ENCODE measurements at regions not wholly inside any gene's neighbourhood (a gene's known extent, or its start where the extent isn't known, plus 50 kb on each side); places are given as distances from the start of the nearest gene placed in this dataset.

DNA sequence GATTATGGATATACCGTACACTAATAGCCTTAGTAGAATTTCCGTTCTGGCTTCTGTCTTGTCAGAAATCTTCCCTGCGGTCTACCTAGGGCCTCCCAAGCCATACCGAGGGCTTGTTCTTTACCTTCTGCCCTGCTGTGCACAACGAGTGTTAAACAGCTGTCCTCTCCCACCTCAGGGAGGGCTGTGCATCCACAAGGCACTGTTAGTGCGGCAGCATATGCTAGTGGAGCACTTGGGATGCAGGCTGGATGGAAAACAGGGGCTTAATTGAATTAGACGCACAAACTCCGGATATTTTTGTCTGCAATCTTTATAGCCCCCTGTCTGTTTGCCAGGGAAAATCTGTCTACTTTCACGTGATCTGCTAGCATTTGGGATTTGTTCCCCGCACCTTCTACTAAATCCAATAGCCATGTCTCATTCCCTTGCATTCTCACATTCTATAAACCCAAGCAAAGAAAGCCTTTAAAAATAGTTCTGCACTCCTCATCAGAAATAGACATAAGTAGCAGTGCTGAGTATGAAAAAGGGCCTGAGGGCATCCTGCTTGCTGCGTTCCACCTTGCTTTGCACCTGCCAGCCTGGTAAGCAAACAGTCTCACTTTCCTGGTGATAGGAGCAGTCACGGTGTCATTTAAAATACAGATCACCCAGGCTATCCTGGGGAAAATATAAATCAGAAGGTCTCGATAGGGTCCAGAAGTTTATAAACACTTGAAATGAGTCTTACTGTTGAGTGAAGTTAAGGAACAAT, 382.6 kb downstream of the RASEF start:
- Histone ChIP-seq H3K4me1 (ENCODE audit: control insufficient read depth in 5 of 5, insufficient read depth in 5 of 5, low read length in 5 of 5) (peaks cover 0 to 11% (median 0%) of the 10 kb centered on the region in 5 donors), H3K27ac (ENCODE audit: low read depth in 1 of 2, low read length in 1 of 2) (no peak overlapping the region), H3K27me3 (ENCODE audit: control insufficient read depth in 3 of 3, insufficient read depth in 3 of 3, low read length in 2 of 3) (no peaks in the 10 kb centered on the region), H3K4me3 (no peak overlapping the region), H3K9ac (ENCODE audit: insufficient read depth in 1 of 2, low read length in 2 of 2) (no peak overlapping the region), H3K9me3 (ENCODE audit: control insufficient read depth in 4 of 4, insufficient read depth in 3 of 4, low read length in 3 of 4) (peaks cover 0 to 3% (median 0%) of the 10 kb centered on the region in 4 donors), H3K36me3 (ENCODE audit: control insufficient read depth in 4 of 4, insufficient read depth in 4 of 4, low read length in 4 of 4) (no peaks in the 10 kb centered on the region)
- TF ChIP-seq, protein P1, sequence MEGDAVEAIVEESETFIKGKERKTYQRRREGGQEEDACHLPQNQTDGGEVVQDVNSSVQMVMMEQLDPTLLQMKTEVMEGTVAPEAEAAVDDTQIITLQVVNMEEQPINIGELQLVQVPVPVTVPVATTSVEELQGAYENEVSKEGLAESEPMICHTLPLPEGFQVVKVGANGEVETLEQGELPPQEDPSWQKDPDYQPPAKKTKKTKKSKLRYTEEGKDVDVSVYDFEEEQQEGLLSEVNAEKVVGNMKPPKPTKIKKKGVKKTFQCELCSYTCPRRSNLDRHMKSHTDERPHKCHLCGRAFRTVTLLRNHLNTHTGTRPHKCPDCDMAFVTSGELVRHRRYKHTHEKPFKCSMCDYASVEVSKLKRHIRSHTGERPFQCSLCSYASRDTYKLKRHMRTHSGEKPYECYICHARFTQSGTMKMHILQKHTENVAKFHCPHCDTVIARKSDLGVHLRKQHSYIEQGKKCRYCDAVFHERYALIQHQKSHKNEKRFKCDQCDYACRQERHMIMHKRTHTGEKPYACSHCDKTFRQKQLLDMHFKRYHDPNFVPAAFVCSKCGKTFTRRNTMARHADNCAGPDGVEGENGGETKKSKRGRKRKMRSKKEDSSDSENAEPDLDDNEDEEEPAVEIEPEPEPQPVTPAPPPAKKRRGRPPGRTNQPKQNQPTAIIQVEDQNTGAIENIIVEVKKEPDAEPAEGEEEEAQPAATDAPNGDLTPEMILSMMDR (IDR thresholded peaks at IDR 0.05; ENCODE audit: control extremely low read depth, extremely low read depth) = no peak
- 66 to 81% methylated on average over 13 of the region's 13 CpGs for WGBS, 2 donors
- no peak for ATAC-seq (ENCODE audit: insufficient read depth, low FRiP score)
- DNase-seq = peak in 1 of 3 donors; percentile 10

DNA sequence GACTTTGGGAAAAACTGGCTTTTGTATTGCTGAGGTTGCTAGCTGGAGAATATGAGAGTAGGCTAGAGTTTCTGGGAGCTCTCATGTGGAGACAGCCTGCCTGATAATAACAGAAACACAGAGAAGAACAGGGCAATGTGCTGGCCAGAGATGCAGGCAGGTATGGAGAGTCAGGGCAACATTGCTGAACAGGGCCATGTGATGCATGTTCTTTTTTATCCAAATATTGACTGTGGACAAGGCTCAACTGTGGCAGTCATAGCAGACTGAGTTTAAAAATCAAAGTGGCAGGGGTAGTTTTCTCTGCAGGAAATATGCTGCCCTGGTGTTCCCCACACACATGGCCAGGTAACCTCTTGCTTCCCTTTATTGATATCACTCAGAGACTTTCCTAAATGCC, 381.1 kb downstream of the RASEF start:
- Histone ChIP-seq H3K27ac (ENCODE audit: low read depth in 1 of 2, low read length in 1 of 2) (no peak overlapping the region), H3K36me3 (ENCODE audit: control insufficient read depth in 4 of 4, insufficient read depth in 4 of 4, low read length in 4 of 4) (no peaks in the 10 kb centered on the region), H3K9me3 (ENCODE audit: control insufficient read depth in 4 of 4, insufficient read depth in 3 of 4, low read length in 3 of 4) (peaks cover 0 to 3% (median 0%) of the 10 kb centered on the region in 4 donors), H3K4me3 (no peak overlapping the region), H3K27me3 (ENCODE audit: control insufficient read depth in 3 of 3, insufficient read depth in 3 of 3, low read length in 2 of 3) (no peaks in the 10 kb centered on the region), H3K4me1 (ENCODE audit: control insufficient read depth in 5 of 5, insufficient read depth in 5 of 5, low read length in 5 of 5) (peaks cover 0 to 11% (median 0%) of the 10 kb centered on the region in 5 donors), H3K9ac (ENCODE audit: insufficient read depth in 1 of 2, low read length in 2 of 2) (no peak overlapping the region)
- ATAC-seq (ENCODE audit: insufficient read depth, low FRiP score) (no peak), DNase-seq (peak in 1 of 3 donors; percentile 8)
- TF ChIP-seq, protein P1 (IDR thresholded peaks at IDR 0.05; ENCODE audit: control extremely low read depth, extremely low read depth) = no peak

DNA sequence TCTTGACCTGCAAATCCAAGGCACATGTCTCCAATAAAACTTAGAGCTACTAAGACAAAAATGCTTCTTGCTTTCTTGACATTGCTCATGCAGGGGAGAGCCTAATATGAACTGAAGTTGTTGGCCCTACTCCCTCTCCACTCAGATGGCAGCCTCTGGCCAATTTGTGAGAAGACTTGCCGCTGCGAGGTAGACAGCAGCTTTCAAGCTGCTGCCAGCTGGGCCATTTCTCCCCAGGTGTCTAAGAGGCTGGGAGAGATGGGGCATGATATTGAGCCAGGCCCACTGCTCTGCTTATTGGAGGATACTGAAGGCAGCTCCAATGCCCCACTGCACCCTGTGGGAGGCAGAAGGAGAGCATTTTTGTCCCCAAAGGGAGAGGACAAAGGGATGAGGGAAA, 380.5 kb downstream of the RASEF start:
- Histone ChIP-seq H3K36me3 (ENCODE audit: control insufficient read depth in 4 of 4, insufficient read depth in 4 of 4, low read length in 4 of 4) (no peaks in the 10 kb centered on the region), H3K4me3 (no peak overlapping the region), H3K4me1 (ENCODE audit: control insufficient read depth in 5 of 5, insufficient read depth in 5 of 5, low read length in 5 of 5) (peaks cover 0 to 11% (median 0%) of the 10 kb centered on the region in 5 donors), H3K27me3 (ENCODE audit: control insufficient read depth in 3 of 3, insufficient read depth in 3 of 3, low read length in 2 of 3) (no peaks in the 10 kb centered on the region), H3K9me3 (ENCODE audit: control insufficient read depth in 4 of 4, insufficient read depth in 3 of 4, low read length in 3 of 4) (peaks cover 0 to 3% (median 0%) of the 10 kb centered on the region in 4 donors), H3K27ac (ENCODE audit: low read depth in 1 of 2, low read length in 1 of 2) (no peak overlapping the region), H3K9ac (ENCODE audit: insufficient read depth in 1 of 2, low read length in 2 of 2) (no peak overlapping the region)
- TF ChIP-seq, protein P1 (IDR thresholded peaks at IDR 0.05; ENCODE audit: control extremely low read depth, extremely low read depth) = no peak
- ATAC-seq (ENCODE audit: insufficient read depth, low FRiP score) (no peak), DNase-seq (no peak)
- WGBS, 2 donors = 94 to 95% methylated on average over 2 of the region's 2 CpGs

Measured in lung (tissue), 11 donors.